ENCODE measurements at regions not wholly inside any gene's neighbourhood (a gene's known extent, or its start where the extent isn't known, plus 50 kb on each side); places are given as distances from the start of the nearest gene placed in this dataset.

- TF ChIP-seq CTCF (IDR thresholded peaks at IDR 0.05; ENCODE audit: insufficient read depth, low read length, severe bottlenecking), result no peak
- Histone ChIP-seq H3K36me3 (ENCODE audit: control insufficient read depth, insufficient read depth, low read length) (no peaks in the 10 kb centered on the region), H3K27me3 (ENCODE audit: control insufficient read depth, insufficient read depth, low read length) (no peaks in the 10 kb centered on the region), H3K4me3 (ENCODE audit: low read depth, low read length) (no peak overlapping the region)
- DNase-seq (ENCODE audit: low read depth), result no peak
- no peak for FAIRE-seq
These were observed 224.9 kb upstream of the JUN start for GRCh38 chr1:59008599-59009347.

- no peak for DNase-seq (ENCODE audit: low read depth)
- FAIRE-seq, result no peak
- no peaks in the 10 kb centered on the region for H3K36me3 ChIP-seq (ENCODE audit: control insufficient read depth, insufficient read depth, low read length)
- no peak for TF ChIP-seq CTCF (IDR thresholded peaks at IDR 0.05; ENCODE audit: insufficient read depth, low read length, severe bottlenecking)
- H3K27me3 ChIP-seq (ENCODE audit: control insufficient read depth, insufficient read depth, low read length), result no peaks in the 10 kb centered on the region
- no peak overlapping the region for H3K4me3 ChIP-seq (ENCODE audit: low read depth, low read length)
These were observed 227.8 kb upstream of the JUN start for GRCh38 chr1:59011663-59012062.

GRCh38 chr1:59012378-59012777, 228.5 kb upstream of the JUN start:
- Histone ChIP-seq H3K4me3 (ENCODE audit: low read depth, low read length) (no peak overlapping the region), H3K36me3 (ENCODE audit: control insufficient read depth, insufficient read depth, low read length) (no peaks in the 10 kb centered on the region), H3K27me3 (ENCODE audit: control insufficient read depth, insufficient read depth, low read length) (no peaks in the 10 kb centered on the region)
- FAIRE-seq, result no peak
- no peak for DNase-seq (ENCODE audit: low read depth)
- TF ChIP-seq CTCF (IDR thresholded peaks at IDR 0.05; ENCODE audit: insufficient read depth, low read length, severe bottlenecking), result no peak

GRCh38 chr1:59013276-59013927, 229.6 kb upstream of the JUN start:
- no peaks in the 10 kb centered on the region for H3K36me3 ChIP-seq (ENCODE audit: control insufficient read depth, insufficient read depth, low read length)
- no peak for TF ChIP-seq CTCF (IDR thresholded peaks at IDR 0.05; ENCODE audit: insufficient read depth, low read length, severe bottlenecking)
- no peak overlapping the region for H3K4me3 ChIP-seq (ENCODE audit: low read depth, low read length)
- no peaks in the 10 kb centered on the region for H3K27me3 ChIP-seq (ENCODE audit: control insufficient read depth, insufficient read depth, low read length)
- DNase-seq (ENCODE audit: low read depth), result peak; percentile 46
- no peak for FAIRE-seq

GRCh38 chr1:59013928-59014279, 230.1 kb upstream of the JUN start:
- TF ChIP-seq CTCF (IDR thresholded peaks at IDR 0.05; ENCODE audit: insufficient read depth, low read length, severe bottlenecking), result no peak
- DNase-seq (ENCODE audit: low read depth), result no peak
- Histone ChIP-seq H3K27me3 (ENCODE audit: control insufficient read depth, insufficient read depth, low read length) (no peaks in the 10 kb centered on the region), H3K36me3 (ENCODE audit: control insufficient read depth, insufficient read depth, low read length) (no peaks in the 10 kb centered on the region), H3K4me3 (ENCODE audit: low read depth, low read length) (no peak overlapping the region)
- no peak for FAIRE-seq
